Hepatocyte (in vitro differentiated cells): ENCODE measurements at regions not wholly inside any gene's neighbourhood (a gene's known extent, or its start where the extent isn't known, plus 50 kb on each side); places are given as distances from the start of the nearest gene placed in this dataset.
A peak's percentile ranks its signal among the peaks of the same experiment; 100 is the strongest.

Source experiments
- DNase-seq: peaks from one replicate; pipeline ENCODE4 v3.0.0-alpha.2; 2016; ENCODE audit warnings: low spot score
- H2AFZ ChIP-seq: fragments of 200-600 bp; sonication (generic); 2 replicates; pipeline ENCODE4 v1.6.0; 2016; ENCODE audit warnings: antibody characterized with exemption, mild to moderate bottlenecking
- H3K27ac ChIP-seq: fragments of 200-600 bp; sonication (generic); 2 replicates; pipeline ENCODE4 v1.5.1; 2016; ENCODE audit warnings: mild to moderate bottlenecking
- H3K27me3 ChIP-seq: fragments of 200-600 bp; sonication (generic); 2 replicates; pipeline ENCODE4 v1.6.1; 2016
- H3K36me3 ChIP-seq: fragments of 200-600 bp; sonication (generic); replicated peaks from 2 replicates; pipeline ENCODE4 v1.5.1; 2016; ENCODE audit warnings: low read depth; ENCODE audit not compliant: insufficient read depth
- H3K4me1 ChIP-seq: fragments of 200-600 bp; sonication (generic); 2 replicates; pipeline ENCODE4 v1.5.1; 2016; ENCODE audit warnings: mild to moderate bottlenecking, moderate library complexity; ENCODE audit not compliant: insufficient read depth
- H3K4me2 ChIP-seq: fragments of 200-600 bp; sonication (generic); 2 replicates; pipeline ENCODE4 v1.6.0; 2016
- H3K4me3 ChIP-seq: fragments of 200-600 bp; sonication (generic); 2 replicates; pipeline ENCODE4 v1.5.1; 2016; ENCODE audit warnings: mild to moderate bottlenecking
- H3K79me2 ChIP-seq: fragments of 200-600 bp; sonication (generic); 2 replicates; pipeline ENCODE4 v1.6.0; 2017; ENCODE audit warnings: mild to moderate bottlenecking
- H3K9me2 ChIP-seq: fragments of 200-600 bp; sonication (generic); replicated peaks from 2 replicates; pipeline ENCODE4 v1.6.0; 2017; ENCODE audit warnings: mild to moderate bottlenecking; ENCODE audit not compliant: insufficient read depth
- H3K9me3 ChIP-seq: fragments of 200-600 bp; sonication (generic); 2 replicates; pipeline ENCODE4 v1.5.1; 2016; ENCODE audit warnings: low read depth, mild to moderate bottlenecking
- H4K20me1 ChIP-seq: fragments of 200-600 bp; sonication (generic); 2 replicates; pipeline ENCODE4 v1.6.0; 2016; ENCODE audit warnings: mild to moderate bottlenecking; ENCODE audit not compliant: insufficient read depth, poor library complexity, severe bottlenecking
- EZH2 ChIP-seq: fragments of 200-600 bp; sonication (generic); IDR thresholded peaks from 2 replicates; pipeline ENCODE4 v1.6.1; 2016; ENCODE audit warnings: antibody characterized with exemption, mild to moderate bottlenecking, borderline replicate concordance
- EZH2phosphoT487 ChIP-seq: fragments of 200-600 bp; sonication (generic); IDR thresholded peaks from one replicate; pipeline ENCODE4 v1.6.1; 2018; ENCODE audit warnings: antibody characterized with exemption, mild to moderate bottlenecking, low read depth, moderate library complexity; ENCODE audit not compliant: unreplicated experiment, severe bottlenecking
- WGBS: methylation state at CpG from one replicate; pipeline ENCODE4 v1.1.6; 2016; ENCODE audit warnings: low lambda C conversion rate; ENCODE audit errors: missing lambda C conversion rate; 5-methylcytosine and 5-hydroxymethylcytosine counted together
- TF ChIP-seq, protein P1 (sequence below): fragments of 200-600 bp; sonication (generic); IDR thresholded peaks from 2 replicates; pipeline ENCODE4 v1.5.1; 2016; ENCODE audit warnings: antibody characterized with exemption, mild to moderate bottlenecking; ENCODE audit not compliant: poor library complexity

DNA sequence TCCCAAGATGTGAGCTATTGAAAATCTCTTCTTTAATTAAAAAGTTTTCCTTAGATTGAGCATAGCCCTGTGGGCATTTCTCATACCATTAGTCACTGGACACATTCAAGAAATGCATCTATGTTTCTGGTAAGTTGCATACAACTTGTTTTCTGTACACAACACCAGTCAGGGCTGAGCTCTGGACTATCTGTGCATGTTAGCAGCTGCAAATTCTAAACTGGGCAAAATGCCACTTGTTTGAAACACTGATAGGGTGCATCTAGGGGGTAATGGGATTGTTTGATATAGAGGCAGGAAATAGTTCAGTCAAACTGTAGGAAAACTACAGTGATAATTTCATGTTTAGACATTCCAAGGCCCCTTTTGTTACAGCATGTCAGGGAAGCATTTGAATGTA lies 145.6 kb upstream of the NPY start:
- no peak overlapping the region for H2AFZ ChIP-seq
- H4K20me1 ChIP-seq = no peaks in the 10 kb centered on the region
- no peaks in the 10 kb centered on the region for H3K27me3 ChIP-seq
- H3K27ac ChIP-seq = no peak overlapping the region
- TF ChIP-seq EZH2phosphoT487 = no peak
- TF ChIP-seq, protein P1, sequence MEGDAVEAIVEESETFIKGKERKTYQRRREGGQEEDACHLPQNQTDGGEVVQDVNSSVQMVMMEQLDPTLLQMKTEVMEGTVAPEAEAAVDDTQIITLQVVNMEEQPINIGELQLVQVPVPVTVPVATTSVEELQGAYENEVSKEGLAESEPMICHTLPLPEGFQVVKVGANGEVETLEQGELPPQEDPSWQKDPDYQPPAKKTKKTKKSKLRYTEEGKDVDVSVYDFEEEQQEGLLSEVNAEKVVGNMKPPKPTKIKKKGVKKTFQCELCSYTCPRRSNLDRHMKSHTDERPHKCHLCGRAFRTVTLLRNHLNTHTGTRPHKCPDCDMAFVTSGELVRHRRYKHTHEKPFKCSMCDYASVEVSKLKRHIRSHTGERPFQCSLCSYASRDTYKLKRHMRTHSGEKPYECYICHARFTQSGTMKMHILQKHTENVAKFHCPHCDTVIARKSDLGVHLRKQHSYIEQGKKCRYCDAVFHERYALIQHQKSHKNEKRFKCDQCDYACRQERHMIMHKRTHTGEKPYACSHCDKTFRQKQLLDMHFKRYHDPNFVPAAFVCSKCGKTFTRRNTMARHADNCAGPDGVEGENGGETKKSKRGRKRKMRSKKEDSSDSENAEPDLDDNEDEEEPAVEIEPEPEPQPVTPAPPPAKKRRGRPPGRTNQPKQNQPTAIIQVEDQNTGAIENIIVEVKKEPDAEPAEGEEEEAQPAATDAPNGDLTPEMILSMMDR = no peak
- H3K4me3 ChIP-seq = no peak overlapping the region
- no peaks in the 10 kb centered on the region for H3K9me3 ChIP-seq
- H3K36me3 ChIP-seq = no peaks in the 10 kb centered on the region
- H3K4me1 ChIP-seq = no peaks in the 10 kb centered on the region
- no peak for DNase-seq
- H3K9me2 ChIP-seq = no peaks in the 10 kb centered on the region
- no peak overlapping the region for H3K4me2 ChIP-seq
- H3K79me2 ChIP-seq = no peaks in the 10 kb centered on the region

DNA sequence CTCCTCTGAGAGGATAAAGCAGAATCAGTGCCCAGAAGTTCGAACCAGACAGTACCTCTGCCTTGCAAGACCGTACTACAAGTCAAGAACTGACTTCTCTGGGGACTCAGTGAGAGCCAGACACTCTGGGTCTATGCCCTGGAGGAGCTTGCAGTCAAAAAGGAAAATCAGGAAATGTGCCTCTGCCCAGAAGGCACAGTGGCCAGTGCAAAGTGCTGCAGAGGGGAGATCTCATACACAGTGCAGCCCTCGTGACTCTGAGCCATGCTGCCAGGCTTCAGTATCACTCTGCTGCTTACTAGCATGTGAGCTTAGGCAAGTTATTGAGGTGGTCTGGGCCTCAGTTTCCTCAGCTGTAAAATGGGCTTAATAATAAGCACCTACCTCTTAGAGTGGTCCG lies 144.0 kb upstream of the NPY start:
- 80% methylated on average over 4 of the region's 4 CpGs for WGBS
- H3K36me3 ChIP-seq = no peaks in the 10 kb centered on the region
- H3K79me2 ChIP-seq = no peaks in the 10 kb centered on the region
- H2AFZ ChIP-seq = no peak overlapping the region
- H3K4me1 ChIP-seq = no peaks in the 10 kb centered on the region
- no peak overlapping the region for H3K27ac ChIP-seq
- H3K27me3 ChIP-seq = no peaks in the 10 kb centered on the region
- no peak for TF ChIP-seq EZH2phosphoT487
- TF ChIP-seq, protein P1 = no peak
- no peak for TF ChIP-seq EZH2
- no peaks in the 10 kb centered on the region for H3K9me2 ChIP-seq
- no peaks in the 10 kb centered on the region for H3K9me3 ChIP-seq
- no peak overlapping the region for H3K4me3 ChIP-seq
- peak overlapping the region; percentile 31 for H3K4me2 ChIP-seq
- no peaks in the 10 kb centered on the region for H4K20me1 ChIP-seq
- DNase-seq = no peak

GRCh38 chr7:24141874-24142509 lies 142.0 kb upstream of the NPY start:
- Histone ChIP-seq H3K27ac (no peak overlapping the region), H3K4me3 (no peak overlapping the region), H3K79me2 (no peaks in the 10 kb centered on the region), H3K36me3 (no peaks in the 10 kb centered on the region), H3K4me2 (no peak overlapping the region), H3K4me1 (no peaks in the 10 kb centered on the region), H3K27me3 (no peaks in the 10 kb centered on the region), H4K20me1 (no peaks in the 10 kb centered on the region), H3K9me3 (no peaks in the 10 kb centered on the region), H3K9me2 (no peaks in the 10 kb centered on the region), H2AFZ (no peak overlapping the region)
- no peak for TF ChIP-seq EZH2phosphoT487
- TF ChIP-seq, protein P1 = no peak
- no peak for TF ChIP-seq EZH2
- WGBS = 77% methylated on average over 15 of the region's 15 CpGs
- DNase-seq = no peak

- WGBS = 96% methylated on average over 4 of the region's 4 CpGs
- DNase-seq = no peak
- Histone ChIP-seq H3K27me3 (no peaks in the 10 kb centered on the region), H3K9me2 (no peaks in the 10 kb centered on the region), H3K79me2 (no peaks in the 10 kb centered on the region), H3K4me2 (no peak overlapping the region), H3K4me1 (no peaks in the 10 kb centered on the region), H3K9me3 (no peaks in the 10 kb centered on the region), H2AFZ (no peak overlapping the region), H4K20me1 (no peaks in the 10 kb centered on the region), H3K36me3 (no peaks in the 10 kb centered on the region), H3K27ac (no peak overlapping the region), H3K4me3 (no peak overlapping the region)
- TF ChIP-seq, protein P1 = no peak
- TF ChIP-seq EZH2 (no peak), EZH2phosphoT487 (no peak)
Measured at GRCh38 chr7:24143547-24143946, 140.4 kb upstream of the NPY start.
